Omental fat pad (tissue), 3 donors: ENCODE measurements at regions not wholly inside any gene's neighbourhood (a gene's known extent, or its start where the extent isn't known, plus 50 kb on each side); places are given as distances from the start of the nearest gene placed in this dataset.

Experiments
- ATAC-seq: fragments of 150-250 bp; one replicate; pipeline ENCODE4 v1.9.1; 2016; ENCODE audit warnings: mild to moderate bottlenecking, moderate library complexity; ENCODE audit not compliant: low FRiP score
- DNase-seq: peaks from one replicate; pipeline ENCODE4 v3.0.0-alpha.2; 2019; ENCODE audit warnings: low spot score
- TF ChIP-seq, protein P1 (sequence below), 3 donors: fragments of 450-650 bp; IDR thresholded peaks; one replicate each; pipeline ENCODE4 v1.5.1; 2016 to 2017; ENCODE audit warnings: antibody characterized with exemption in 3 of 3, mild to moderate bottlenecking in 3 of 3, moderate library complexity in 2 of 3

DNA sequence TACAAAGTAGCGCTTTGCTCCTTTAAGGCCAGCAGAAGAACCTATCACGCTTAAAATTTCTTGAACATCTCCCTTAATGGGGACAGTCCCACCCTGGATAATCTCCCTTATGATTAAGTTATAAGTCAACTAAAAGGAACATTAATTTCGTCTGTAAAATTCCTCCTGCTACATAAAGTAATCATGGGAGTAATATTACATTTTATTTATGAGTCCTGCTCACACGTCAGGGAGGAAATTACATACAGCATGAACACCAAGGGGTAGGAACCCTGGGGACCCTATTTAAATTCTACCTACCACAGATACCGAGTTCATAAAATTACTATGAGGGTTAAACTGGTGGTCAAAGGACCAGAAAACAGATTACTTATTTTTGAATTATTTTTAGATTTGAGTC lies 926.6 kb upstream of the MBL2 start:
- TF ChIP-seq, protein P1, sequence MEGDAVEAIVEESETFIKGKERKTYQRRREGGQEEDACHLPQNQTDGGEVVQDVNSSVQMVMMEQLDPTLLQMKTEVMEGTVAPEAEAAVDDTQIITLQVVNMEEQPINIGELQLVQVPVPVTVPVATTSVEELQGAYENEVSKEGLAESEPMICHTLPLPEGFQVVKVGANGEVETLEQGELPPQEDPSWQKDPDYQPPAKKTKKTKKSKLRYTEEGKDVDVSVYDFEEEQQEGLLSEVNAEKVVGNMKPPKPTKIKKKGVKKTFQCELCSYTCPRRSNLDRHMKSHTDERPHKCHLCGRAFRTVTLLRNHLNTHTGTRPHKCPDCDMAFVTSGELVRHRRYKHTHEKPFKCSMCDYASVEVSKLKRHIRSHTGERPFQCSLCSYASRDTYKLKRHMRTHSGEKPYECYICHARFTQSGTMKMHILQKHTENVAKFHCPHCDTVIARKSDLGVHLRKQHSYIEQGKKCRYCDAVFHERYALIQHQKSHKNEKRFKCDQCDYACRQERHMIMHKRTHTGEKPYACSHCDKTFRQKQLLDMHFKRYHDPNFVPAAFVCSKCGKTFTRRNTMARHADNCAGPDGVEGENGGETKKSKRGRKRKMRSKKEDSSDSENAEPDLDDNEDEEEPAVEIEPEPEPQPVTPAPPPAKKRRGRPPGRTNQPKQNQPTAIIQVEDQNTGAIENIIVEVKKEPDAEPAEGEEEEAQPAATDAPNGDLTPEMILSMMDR (IDR thresholded peaks at IDR 0.05) = no peak
- DNase-seq = no peak
- ATAC-seq = no peak

DNA sequence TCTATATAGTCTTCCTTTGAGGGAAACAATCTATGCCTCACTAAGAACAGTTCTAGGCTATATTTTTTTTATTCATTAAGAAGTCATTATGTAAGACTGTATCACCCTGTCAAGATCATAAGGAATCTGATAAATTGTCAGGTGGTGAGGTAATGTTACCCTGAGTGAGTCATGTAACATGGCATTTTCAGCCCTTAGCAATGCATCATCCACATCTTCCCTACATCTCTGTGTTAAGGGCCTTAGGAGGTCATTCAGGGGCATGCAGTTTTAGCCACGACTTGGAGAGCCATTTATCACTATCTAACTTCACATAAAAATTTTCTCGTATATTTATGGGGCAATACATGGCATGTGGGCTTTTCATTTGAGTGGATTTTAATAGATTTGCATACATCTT lies 924.5 kb upstream of the MBL2 start:
- ATAC-seq (no peak), DNase-seq (no peak)

GRCh38 chr10:53690524-53691240 lies 918.1 kb upstream of the MBL2 start:
- DNase-seq = no peak
- TF ChIP-seq, protein P1 (IDR thresholded peaks at IDR 0.05) = no peak
- ATAC-seq = no peak

More for the DNA sequence above, 924.5 kb upstream of the MBL2 start:
- TF ChIP-seq, protein P1 (IDR thresholded peaks at IDR 0.05) = no peak

GRCh38 chr10:53687800-53688199 lies 915.2 kb upstream of the MBL2 start:
- DNase-seq (no peak), ATAC-seq (no peak)
- TF ChIP-seq, protein P1 (IDR thresholded peaks at IDR 0.05) = no peak

- no peak for DNase-seq
- TF ChIP-seq, protein P1 (IDR thresholded peaks at IDR 0.05) = no peak
- no peak for ATAC-seq
These were observed 910.3 kb upstream of the MBL2 start for GRCh38 chr10:53682885-53683284.

DNA sequence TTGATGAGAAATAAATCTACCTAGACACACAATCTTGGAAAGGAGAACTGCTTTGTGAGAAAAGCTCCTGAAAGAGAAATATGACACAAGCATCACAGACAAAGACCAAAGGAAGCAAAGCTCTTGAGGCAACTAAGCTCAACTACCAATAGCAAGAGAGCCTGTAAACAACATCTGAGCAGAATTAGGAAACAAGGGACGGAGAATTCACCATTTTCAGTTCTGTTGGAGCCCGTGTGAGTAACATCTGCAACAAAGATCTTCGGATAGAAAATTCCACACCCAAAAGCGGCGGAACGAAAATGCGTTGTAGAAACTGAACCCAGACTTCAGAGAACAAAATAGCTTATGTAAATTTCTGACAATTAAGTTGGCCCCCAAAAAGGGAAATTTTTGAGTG lies 909.9 kb upstream of the MBL2 start:
- no peak for ATAC-seq
- TF ChIP-seq, protein P1 (IDR thresholded peaks at IDR 0.05) = no peak
- DNase-seq = no peak

GRCh38 chr10:53679666-53680065 lies 907.1 kb upstream of the MBL2 start:
- DNase-seq (no peak), ATAC-seq (no peak)
- TF ChIP-seq, protein P1 (IDR thresholded peaks at IDR 0.05) = no peak
